B cell (primary cell): ENCODE measurements at regions not wholly inside any gene's neighbourhood (a gene's known extent, or its start where the extent isn't known, plus 50 kb on each side); places are given as distances from the start of the nearest gene placed in this dataset.

Experiments
- ATAC-seq: fragments of 200-7000 bp; cut with Tn5 transposase; one replicate; pipeline ENCODE4 v1.10.0; 2021; ENCODE audit warnings: low read depth, mild to moderate bottlenecking, moderate number of reproducible peaks, moderate library complexity
- CTCF ChIA-PET: fragments of 350-600 bp; sonication (Branson Sonifier 250); formaldehyde crosslinking; loops from one replicate; lab custom pipeline; 2021; ENCODE audit warnings: antibody characterized with exemption, inconsistent platforms; lab: Charles Lee
- POLR2A ChIA-PET: fragments of 350-600 bp; sonication (Branson Sonifier 250); formaldehyde crosslinking; loops from one replicate; lab custom pipeline; 2021; ENCODE audit warnings: antibody characterized with exemption; lab: Charles Lee
- DNase-seq: peaks from one replicate; pipeline ENCODE4 v3.0.0; 2013
- H2AFZ ChIP-seq: 2 replicates; pipeline ENCODE4 v1.6.1; 2012; ENCODE audit warnings: mild to moderate bottlenecking, low read depth, low read length; ENCODE audit not compliant: insufficient read depth, poor library complexity, severe bottlenecking
- H3K27ac ChIP-seq, 2 donors: 1 replicate in 1 of 2; 2 replicates in 1 of 2; pipeline ENCODE4 v1.5.1; 2012 to 2013; ENCODE audit warnings: low read length in 2 of 2, mild to moderate bottlenecking in 2 of 2, moderate library complexity in 1 of 2
- H3K27me3 ChIP-seq, 4 experiments: fragments of 200-600 bp in 1 of 4; sonication (generic) in 1 of 4; replicated peaks in 1 of 4; 1 replicate in 2 of 4; 2 replicates in 2 of 4; pipeline versions ENCODE4 v1.6.1 to v1.7.0; 2013 to 2016; ENCODE audit warnings: low read length in 3 of 4, mild to moderate bottlenecking in 2 of 4, mixed read lengths in 1 of 4, moderate library complexity in 1 of 4; ENCODE audit not compliant: insufficient read depth in 4 of 4, control insufficient read depth in 3 of 4; ENCODE audit errors: control extremely low read depth in 1 of 4
- H3K36me3 ChIP-seq, 2 experiments: replicated peaks in 1 of 2; 1 replicate in 1 of 2; 2 replicates in 1 of 2; pipeline versions ENCODE4 v1.6.1 to v1.7.1; 2013; ENCODE audit warnings: low read length in 1 of 2; ENCODE audit not compliant: insufficient read depth in 2 of 2, control insufficient read depth in 1 of 2; ENCODE audit errors: control extremely low read depth in 1 of 2, extremely low read depth in 1 of 2
- H3K4me1 ChIP-seq, 2 donors: fragments of 200-600 bp in 1 of 2; sonication (generic) in 1 of 2; 1 replicate in 1 of 2; 2 replicates in 1 of 2; pipeline versions ENCODE4 v1.5.1 to v1.6.1; 2013 to 2017; ENCODE audit warnings: low read length in 2 of 2; ENCODE audit not compliant: control insufficient read depth in 2 of 2, insufficient read depth in 2 of 2
- H3K4me2 ChIP-seq: replicated peaks from 2 replicates; pipeline ENCODE3; 2012; ENCODE audit warnings: mild to moderate bottlenecking, low read depth, low read length; ENCODE audit not compliant: poor library complexity, severe bottlenecking
- H3K4me3 ChIP-seq, 5 experiments: fragments of 200-600 bp in 1 of 5; sonication (generic) in 1 of 5; 1 replicate in 3 of 5; 2 replicates in 2 of 5; pipeline versions ENCODE4 v1.5.1 to v1.7.0; 2011 to 2016; ENCODE audit warnings: low read length in 4 of 5, mild to moderate bottlenecking in 4 of 5, low read depth in 2 of 5, control low read depth in 1 of 5, moderate library complexity in 1 of 5; ENCODE audit not compliant: insufficient read depth in 1 of 5; ENCODE audit errors: control extremely low read depth in 1 of 5, extremely low read depth in 1 of 5
- H3K79me2 ChIP-seq: fragments of 200-600 bp; sonication (generic); one replicate; pipeline ENCODE4 v1.6.0; 2016; ENCODE audit warnings: low read length; ENCODE audit not compliant: control insufficient read depth, insufficient read depth
- H3K9ac ChIP-seq: fragments of 200-600 bp; sonication (generic); 2 replicates; pipeline ENCODE4 v1.6.1; 2017; ENCODE audit warnings: mild to moderate bottlenecking, low read length, moderate library complexity
- H3K9me3 ChIP-seq, 3 donors: one replicate each; pipeline versions ENCODE4 v1.6.1 to v1.7.1; 2013; ENCODE audit warnings: low read length in 2 of 3; ENCODE audit not compliant: control insufficient read depth in 2 of 3, insufficient read depth in 1 of 3; ENCODE audit errors: control extremely low read depth in 1 of 3
- H4K20me1 ChIP-seq: 2 replicates; pipeline ENCODE4 v1.6.0; 2012; ENCODE audit warnings: mild to moderate bottlenecking, low read length; ENCODE audit not compliant: insufficient read depth, control insufficient read depth, poor library complexity, severe bottlenecking
- H3K27ac Mint-ChIP-seq: one replicate; pipeline ENCODE4 v1.8.0; 2021; ENCODE audit warnings: mixed read lengths
- H3K27me3 Mint-ChIP-seq: one replicate; pipeline ENCODE4 v1.8.0; 2021; ENCODE audit warnings: mixed read lengths
- H3K4me1 Mint-ChIP-seq: one replicate; pipeline ENCODE4 v1.8.0; 2021; ENCODE audit warnings: mixed read lengths
- H3K4me3 Mint-ChIP-seq: one replicate; pipeline ENCODE4 v1.8.0; 2021; ENCODE audit warnings: mixed read lengths
- H3K9me3 Mint-ChIP-seq: one replicate; pipeline ENCODE4 v1.8.0; 2022; ENCODE audit warnings: mixed read lengths; ENCODE audit not compliant: insufficient read depth
- CTCF ChIP-seq: fragments of 200-600 bp; IDR thresholded peaks from one replicate; pipeline ENCODE4 v1.8.0; 2022; ENCODE audit warnings: antibody characterized with exemption, mild to moderate bottlenecking
- EZH2 ChIP-seq: IDR thresholded peaks from 2 replicates; pipeline ENCODE4 v1.6.1; 2012; ENCODE audit warnings: borderline replicate concordance, low read depth, mild to moderate bottlenecking, moderate library complexity, low read length; ENCODE audit not compliant: insufficient read depth, poor library complexity, severe bottlenecking
- WGBS: methylation state at CpG from one replicate; pipeline ENCODE4 v1.1.5; 2013; ENCODE audit warnings: missing lambda C conversion rate; ENCODE audit not compliant: insufficient coverage; 5-methylcytosine and 5-hydroxymethylcytosine counted together
- intact Hi-C: fragments of 100-400 bp; cut with micrococcal nuclease; formaldehyde crosslinking; loops from one replicate; pipeline ENCODE4 v1.10.0; 2022

GRCh38 chr18:11468120-11468519 lies 141.3 kb upstream of the SLC35G4 start:
- Mint-ChIP-seq H3K27ac (no peak overlapping the region), H3K4me3 (no peak overlapping the region), H3K9me3 (no peaks in the 10 kb centered on the region), H3K27me3 (peaks cover 5% of the 10 kb centered on the region), H3K4me1 (no peaks in the 10 kb centered on the region)
- H3K9me3 ChIP-seq = peaks cover 0 to 5% (median 0%) of the 10 kb centered on the region in 3 donors
- ChIA-PET CTCF (no interaction called here), POLR2A (no interaction called here)
- no peak for DNase-seq
- H2AFZ ChIP-seq = no peak overlapping the region
- no peaks in the 10 kb centered on the region for H3K36me3 ChIP-seq
- H3K79me2 ChIP-seq = no peaks in the 10 kb centered on the region
- no peak overlapping the region for H3K27ac ChIP-seq
- no peak for ATAC-seq
- WGBS = 100% methylated on average over 1 of the region's 3 CpGs
- TF ChIP-seq CTCF = no peak
- TF ChIP-seq EZH2 = no peak
- H4K20me1 ChIP-seq = no peaks in the 10 kb centered on the region
- intact Hi-C loops = no loop called here
- H3K27me3 ChIP-seq = no peaks in the 10 kb centered on the region
- no peak overlapping the region for H3K4me2 ChIP-seq
- no peak overlapping the region for H3K4me3 ChIP-seq
- no peaks in the 10 kb centered on the region for H3K4me1 ChIP-seq
- H3K9ac ChIP-seq = no peak overlapping the region

GRCh38 chr18:11467611-11468010 lies 141.8 kb upstream of the SLC35G4 start:
- ChIA-PET CTCF (no interaction called here), POLR2A (no interaction called here)
- no peak for ATAC-seq
- no peaks in the 10 kb centered on the region for H3K36me3 ChIP-seq
- no peak overlapping the region for H2AFZ ChIP-seq
- no peaks in the 10 kb centered on the region for H3K4me1 ChIP-seq
- Mint-ChIP-seq H3K27ac (no peak overlapping the region), H3K27me3 (peaks cover 5% of the 10 kb centered on the region), H3K4me1 (no peaks in the 10 kb centered on the region), H3K9me3 (no peaks in the 10 kb centered on the region), H3K4me3 (no peak overlapping the region)
- no peaks in the 10 kb centered on the region for H3K27me3 ChIP-seq
- H3K9ac ChIP-seq = no peak overlapping the region
- WGBS = 83% methylated on average over 1 of the region's 2 CpGs
- H3K9me3 ChIP-seq = peaks cover 0 to 5% (median 0%) of the 10 kb centered on the region in 3 donors
- H3K79me2 ChIP-seq = no peaks in the 10 kb centered on the region
- DNase-seq = no peak
- no peaks in the 10 kb centered on the region for H4K20me1 ChIP-seq
- H3K27ac ChIP-seq = no peak overlapping the region
- H3K4me2 ChIP-seq = no peak overlapping the region
- intact Hi-C loops = no loop called here
- no peak overlapping the region for H3K4me3 ChIP-seq
- no peak for TF ChIP-seq CTCF
- no peak for TF ChIP-seq EZH2
